HG02623 (cell line): ENCODE measurements at regions not wholly inside any gene's neighbourhood (a gene's known extent, or its start where the extent isn't known, plus 50 kb on each side); places are given as distances from the start of the nearest gene placed in this dataset.
A peak's percentile ranks its signal among the peaks of the same experiment; 100 is the strongest.
"Not testable (repeated sequence)": the region's sequence is repeated elsewhere in the genome, so short reads cannot be mapped to it uniquely, and the experiment has no call there.

ENCODE experiments used
- ATAC-seq: cut with Tn5 transposase; IDR thresholded peaks from one replicate; pipeline ENCODE4 v1.9.1; 2021; ENCODE audit warnings: moderate library complexity; ENCODE audit not compliant: unreplicated experiment

GRCh38 chr2:48213646-48214045, 100.8 kb upstream of the FOXN2 start:
- no peak for ATAC-seq

GRCh38 chr2:48218169-48218568, 96.3 kb upstream of the FOXN2 start:
- ATAC-seq, result no peak

- ATAC-seq, result no peak
Measured at GRCh38 chr2:48219234-48219554, 95.3 kb upstream of the FOXN2 start.

- ATAC-seq, result no peak
Measured at GRCh38 chr2:48219555-48220436, 94.7 kb upstream of the FOXN2 start.

- no peak for ATAC-seq
Measured at GRCh38 chr2:48220501-48220900, 94.0 kb upstream of the FOXN2 start.

GRCh38 chr2:48221846-48222516, 92.5 kb upstream of the FOXN2 start:
- ATAC-seq, result no peak

- peak; percentile 56 for ATAC-seq
Measured at GRCh38 chr2:48227617-48228344, 86.7 kb upstream of the FOXN2 start.

GRCh38 chr2:48228345-48228684, 86.2 kb upstream of the FOXN2 start:
- no peak for ATAC-seq

GRCh38 chr2:48229063-48229462, 85.4 kb upstream of the FOXN2 start:
- no peak for ATAC-seq

GRCh38 chr2:48230834-48231233, 83.6 kb upstream of the FOXN2 start:
- ATAC-seq, result no peak

- ATAC-seq, result no peak
Measured at GRCh38 chr2:48232351-48232750, 82.1 kb upstream of the FOXN2 start.

GRCh38 chr2:48233005-48233404, 81.5 kb upstream of the FOXN2 start:
- no peak for ATAC-seq

GRCh38 chr2:48233824-48234223, 80.7 kb upstream of the FOXN2 start:
- not testable (repeated sequence) for ATAC-seq

- no peak for ATAC-seq
Measured at GRCh38 chr2:48235076-48235475, 79.4 kb upstream of the FOXN2 start.

- no peak for ATAC-seq
Measured at GRCh38 chr2:48238381-48238780, 76.1 kb upstream of the FOXN2 start.

- ATAC-seq, result no peak
Measured at GRCh38 chr2:48240912-48241311, 73.6 kb upstream of the FOXN2 start.

- ATAC-seq, result no peak
Measured at GRCh38 chr2:48247206-48247605, 67.3 kb upstream of the FOXN2 start.

- peak; percentile 95 for ATAC-seq
Measured at GRCh38 chr2:48248251-48248933, 66.1 kb upstream of the FOXN2 start.

- no peak for ATAC-seq
Measured at GRCh38 chr2:48249025-48249424, 65.5 kb upstream of the FOXN2 start.

GRCh38 chr2:48249631-48250473, 64.6 kb upstream of the FOXN2 start:
- ATAC-seq, result no peak

- ATAC-seq, result no peak
Measured at GRCh38 chr2:48250474-48250844, 64.0 kb upstream of the FOXN2 start.
